Cardiac fibroblast (primary cell): ENCODE measurements at regions not wholly inside any gene's neighbourhood (a gene's known extent, or its start where the extent isn't known, plus 50 kb on each side); places are given as distances from the start of the nearest gene placed in this dataset.

Experiments used
- DNase-seq, 2 donors: peaks; one replicate each; pipeline versions ENCODE4 v3.0.0 to v3.0.0-alpha.2; 2010; ENCODE audit warnings: low read depth in 2 of 2
- H3K4me3 ChIP-seq, 2 donors: replicated peaks in 1 of 2; 1 replicate in 1 of 2; 2 replicates in 1 of 2; pipeline ENCODE4 v1.5.1; 2011; ENCODE audit warnings: low read depth in 2 of 2, low read length in 2 of 2, mild to moderate bottlenecking in 2 of 2, moderate library complexity in 1 of 2
- TF ChIP-seq, protein P1 (sequence below): IDR thresholded peaks from one replicate; pipeline ENCODE4 v1.5.1; 2011; ENCODE audit warnings: low read depth, mild to moderate bottlenecking, low read length, inconsistent platforms

GRCh38 chr21:39105836-39106235, 77.4 kb downstream of the PSMG1 start:
- TF ChIP-seq, protein P1, sequence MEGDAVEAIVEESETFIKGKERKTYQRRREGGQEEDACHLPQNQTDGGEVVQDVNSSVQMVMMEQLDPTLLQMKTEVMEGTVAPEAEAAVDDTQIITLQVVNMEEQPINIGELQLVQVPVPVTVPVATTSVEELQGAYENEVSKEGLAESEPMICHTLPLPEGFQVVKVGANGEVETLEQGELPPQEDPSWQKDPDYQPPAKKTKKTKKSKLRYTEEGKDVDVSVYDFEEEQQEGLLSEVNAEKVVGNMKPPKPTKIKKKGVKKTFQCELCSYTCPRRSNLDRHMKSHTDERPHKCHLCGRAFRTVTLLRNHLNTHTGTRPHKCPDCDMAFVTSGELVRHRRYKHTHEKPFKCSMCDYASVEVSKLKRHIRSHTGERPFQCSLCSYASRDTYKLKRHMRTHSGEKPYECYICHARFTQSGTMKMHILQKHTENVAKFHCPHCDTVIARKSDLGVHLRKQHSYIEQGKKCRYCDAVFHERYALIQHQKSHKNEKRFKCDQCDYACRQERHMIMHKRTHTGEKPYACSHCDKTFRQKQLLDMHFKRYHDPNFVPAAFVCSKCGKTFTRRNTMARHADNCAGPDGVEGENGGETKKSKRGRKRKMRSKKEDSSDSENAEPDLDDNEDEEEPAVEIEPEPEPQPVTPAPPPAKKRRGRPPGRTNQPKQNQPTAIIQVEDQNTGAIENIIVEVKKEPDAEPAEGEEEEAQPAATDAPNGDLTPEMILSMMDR = no peak
- H3K4me3 ChIP-seq = no peak overlapping the region
- DNase-seq = no peak

GRCh38 chr21:39105341-39105765, 77.9 kb downstream of the PSMG1 start:
- DNase-seq = peak in 1 of 2 donors; percentile 38
- TF ChIP-seq, protein P1 = no peak
- H3K4me3 ChIP-seq = no peak overlapping the region

- TF ChIP-seq, protein P1 = no peak
- DNase-seq = no peak
- no peak overlapping the region for H3K4me3 ChIP-seq
Observed at GRCh38 chr21:39104911-39105310, 78.3 kb downstream of the PSMG1 start.

GRCh38 chr21:39103689-39104088, 79.6 kb downstream of the PSMG1 start:
- TF ChIP-seq, protein P1 = no peak
- DNase-seq = peak in 1 of 2 donors; percentile 83

DNA sequence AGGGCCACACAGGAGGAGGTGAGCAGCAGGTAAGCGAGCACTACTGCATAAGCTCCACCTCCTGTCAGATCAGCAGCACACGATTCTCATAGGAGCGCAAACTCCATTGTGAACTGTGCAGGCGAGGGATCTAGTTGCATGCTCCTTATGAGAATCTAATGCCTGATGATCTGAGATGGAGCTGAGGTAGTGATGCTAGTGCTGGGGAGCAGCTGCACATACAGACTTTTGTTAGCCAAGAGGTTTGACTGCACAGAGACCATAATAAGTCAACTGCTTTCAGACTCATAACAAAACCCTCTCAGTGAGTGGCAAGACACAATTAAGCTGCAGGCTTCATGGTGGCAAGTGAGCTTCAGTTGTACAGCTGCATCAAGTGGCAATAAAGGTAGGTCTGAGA, 83.4 kb downstream of the PSMG1 start:
- DNase-seq = no peak
- no peak overlapping the region for H3K4me3 ChIP-seq
- TF ChIP-seq, protein P1 = no peak

More at GRCh38 chr21:39103689-39104088, 79.6 kb downstream of the PSMG1 start:
- no peak overlapping the region for H3K4me3 ChIP-seq

GRCh38 chr21:39098696-39099200, 84.5 kb downstream of the PSMG1 start:
- DNase-seq = no peak

DNA sequence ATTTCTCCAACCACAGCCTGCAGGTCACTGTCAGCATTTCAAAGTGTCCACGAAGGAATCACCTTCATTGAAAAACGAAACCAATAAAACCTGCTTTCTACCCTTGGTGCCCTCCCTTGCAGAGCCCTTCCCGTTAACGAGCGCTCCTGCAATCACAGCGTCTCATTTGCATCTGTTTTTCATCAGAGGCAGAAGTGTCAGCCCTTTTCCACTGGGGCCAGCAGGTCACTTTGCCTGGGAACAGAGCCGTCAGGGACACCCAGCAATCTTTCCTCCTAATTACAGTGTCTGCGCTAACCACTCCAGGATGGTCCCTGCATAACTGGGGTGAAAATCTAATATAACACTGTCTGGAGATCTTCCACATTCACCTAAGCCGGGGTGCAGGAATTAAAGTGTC, 85.3 kb downstream of the PSMG1 start:
- no peak overlapping the region for H3K4me3 ChIP-seq
- DNase-seq = no peak
- TF ChIP-seq, protein P1 = no peak

More at GRCh38 chr21:39098696-39099200, 84.5 kb downstream of the PSMG1 start:
- no peak overlapping the region for H3K4me3 ChIP-seq
- TF ChIP-seq, protein P1 = no peak
